ENCODE measurements at regions not wholly inside any gene's neighbourhood (a gene's known extent, or its start where the extent isn't known, plus 50 kb on each side); places are given as distances from the start of the nearest gene placed in this dataset.

DNA sequence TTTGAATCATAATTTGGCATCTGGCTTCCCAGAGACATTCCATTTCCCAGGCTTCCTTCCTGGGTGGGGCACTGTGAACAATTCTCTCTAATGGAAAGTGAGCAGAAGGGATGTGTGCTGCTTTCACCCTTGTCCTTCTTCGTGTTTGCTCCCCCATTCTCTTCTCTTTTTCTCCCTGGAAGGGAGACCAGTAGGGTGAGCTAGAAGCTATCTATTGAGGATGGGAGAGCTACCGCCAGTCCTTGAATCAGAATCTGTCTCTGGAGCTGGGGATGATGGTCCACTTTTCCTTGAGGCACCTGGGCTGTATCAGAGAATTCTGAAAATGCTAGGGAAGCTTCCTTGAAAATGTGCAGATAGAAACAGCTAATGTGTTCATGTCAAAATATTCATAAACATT is 453.9 kb downstream of the WDR72 start:
- Histone ChIP-seq H4K20me1 (ENCODE audit: insufficient read depth) (no peaks in the 10 kb centered on the region), H3K36me3 (ENCODE audit: control insufficient read depth in 1 of 2, insufficient read depth in 2 of 2, low read length in 2 of 2) (no peaks in the 10 kb centered on the region), H2AFZ (ENCODE audit: low read depth, low read length, poor library complexity, severe bottlenecking) (no peak overlapping the region), H3K79me2 (ENCODE audit: insufficient read depth, low read length) (no peaks in the 10 kb centered on the region), H3K9me3 (ENCODE audit: control insufficient read depth in 1 of 2, insufficient read depth in 1 of 2, low read depth in 1 of 2, low read length in 2 of 2) (peaks cover 0 to 3% of the 10 kb centered on the region in 2 experiments; a peak in 2 of 4 replicates), H3K27me3 (ENCODE audit: insufficient read depth, low read length) (no peaks in the 10 kb centered on the region), H3K4me2 (ENCODE audit: low read length) (no peak overlapping the region), H3K27ac (ENCODE audit: low read depth, low read length) (no peak overlapping the region), H3K4me1 (ENCODE audit: control insufficient read depth in 1 of 2, insufficient read depth in 2 of 2, low read length in 2 of 2) (no peaks in the 10 kb centered on the region), H3K4me3 (replicated peaks in 1 of 2; ENCODE audit: low read depth in 1 of 2, low read length in 2 of 2) (no peak overlapping the region), H3K9me2 (ENCODE audit: insufficient read depth) (no peaks in the 10 kb centered on the region), H3K9ac (ENCODE audit: low read length) (no peak overlapping the region)
- ATAC-seq (no peak), DNase-seq (ENCODE audit: low read depth, low spot score) (no peak)
- POLR2A ChIA-PET = no interaction called here
- CTCF ChIA-PET = no interaction called here
- no peak for TF ChIP-seq YY1 (IDR thresholded peaks at IDR 0.05; ENCODE audit: extremely low read depth, insufficient replicate concordance, low read depth, low read length)
- TF ChIP-seq, protein P1, sequence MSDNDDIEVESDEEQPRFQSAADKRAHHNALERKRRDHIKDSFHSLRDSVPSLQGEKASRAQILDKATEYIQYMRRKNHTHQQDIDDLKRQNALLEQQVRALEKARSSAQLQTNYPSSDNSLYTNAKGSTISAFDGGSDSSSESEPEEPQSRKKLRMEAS (IDR thresholded peaks at IDR 0.05) = no peak
- no peak for TF ChIP-seq CBX3 (IDR thresholded peaks at IDR 0.05; ENCODE audit: low read depth)
- no peak for TF ChIP-seq ELF1 (IDR thresholded peaks at IDR 0.05; ENCODE audit: borderline replicate concordance, low read depth)
- TF ChIP-seq EGR1 (IDR thresholded peaks at IDR 0.05; ENCODE audit: low read depth) = no peak
- no peak for TF ChIP-seq EZH2phosphoT487 (IDR thresholded peaks at IDR 0.05; ENCODE audit: borderline replicate concordance)
- no peak for TF ChIP-seq RAD21 (IDR thresholded peaks at IDR 0.05; ENCODE audit: low read depth)
- TF ChIP-seq, protein P2, sequence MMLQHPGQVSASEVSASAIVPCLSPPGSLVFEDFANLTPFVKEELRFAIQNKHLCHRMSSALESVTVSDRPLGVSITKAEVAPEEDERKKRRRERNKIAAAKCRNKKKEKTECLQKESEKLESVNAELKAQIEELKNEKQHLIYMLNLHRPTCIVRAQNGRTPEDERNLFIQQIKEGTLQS (IDR thresholded peaks at IDR 0.05) = no peak
- TF ChIP-seq POLR2AphosphoS5 (IDR thresholded peaks at IDR 0.05; ENCODE audit: low read depth, low read length) = no peak
- no peak for TF ChIP-seq EZH2 (IDR thresholded peaks at IDR 0.05)
- TF ChIP-seq, protein P3, sequence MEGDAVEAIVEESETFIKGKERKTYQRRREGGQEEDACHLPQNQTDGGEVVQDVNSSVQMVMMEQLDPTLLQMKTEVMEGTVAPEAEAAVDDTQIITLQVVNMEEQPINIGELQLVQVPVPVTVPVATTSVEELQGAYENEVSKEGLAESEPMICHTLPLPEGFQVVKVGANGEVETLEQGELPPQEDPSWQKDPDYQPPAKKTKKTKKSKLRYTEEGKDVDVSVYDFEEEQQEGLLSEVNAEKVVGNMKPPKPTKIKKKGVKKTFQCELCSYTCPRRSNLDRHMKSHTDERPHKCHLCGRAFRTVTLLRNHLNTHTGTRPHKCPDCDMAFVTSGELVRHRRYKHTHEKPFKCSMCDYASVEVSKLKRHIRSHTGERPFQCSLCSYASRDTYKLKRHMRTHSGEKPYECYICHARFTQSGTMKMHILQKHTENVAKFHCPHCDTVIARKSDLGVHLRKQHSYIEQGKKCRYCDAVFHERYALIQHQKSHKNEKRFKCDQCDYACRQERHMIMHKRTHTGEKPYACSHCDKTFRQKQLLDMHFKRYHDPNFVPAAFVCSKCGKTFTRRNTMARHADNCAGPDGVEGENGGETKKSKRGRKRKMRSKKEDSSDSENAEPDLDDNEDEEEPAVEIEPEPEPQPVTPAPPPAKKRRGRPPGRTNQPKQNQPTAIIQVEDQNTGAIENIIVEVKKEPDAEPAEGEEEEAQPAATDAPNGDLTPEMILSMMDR (IDR thresholded peaks at IDR 0.05 in 2 of 3, conservative IDR thresholded peaks at IDR 0.05 in 1 of 3; ENCODE audit: borderline replicate concordance in 1 of 3, insufficient read depth in 1 of 3, low read depth in 2 of 3, low read length in 2 of 3) = no peak
- TF ChIP-seq, protein P4, sequence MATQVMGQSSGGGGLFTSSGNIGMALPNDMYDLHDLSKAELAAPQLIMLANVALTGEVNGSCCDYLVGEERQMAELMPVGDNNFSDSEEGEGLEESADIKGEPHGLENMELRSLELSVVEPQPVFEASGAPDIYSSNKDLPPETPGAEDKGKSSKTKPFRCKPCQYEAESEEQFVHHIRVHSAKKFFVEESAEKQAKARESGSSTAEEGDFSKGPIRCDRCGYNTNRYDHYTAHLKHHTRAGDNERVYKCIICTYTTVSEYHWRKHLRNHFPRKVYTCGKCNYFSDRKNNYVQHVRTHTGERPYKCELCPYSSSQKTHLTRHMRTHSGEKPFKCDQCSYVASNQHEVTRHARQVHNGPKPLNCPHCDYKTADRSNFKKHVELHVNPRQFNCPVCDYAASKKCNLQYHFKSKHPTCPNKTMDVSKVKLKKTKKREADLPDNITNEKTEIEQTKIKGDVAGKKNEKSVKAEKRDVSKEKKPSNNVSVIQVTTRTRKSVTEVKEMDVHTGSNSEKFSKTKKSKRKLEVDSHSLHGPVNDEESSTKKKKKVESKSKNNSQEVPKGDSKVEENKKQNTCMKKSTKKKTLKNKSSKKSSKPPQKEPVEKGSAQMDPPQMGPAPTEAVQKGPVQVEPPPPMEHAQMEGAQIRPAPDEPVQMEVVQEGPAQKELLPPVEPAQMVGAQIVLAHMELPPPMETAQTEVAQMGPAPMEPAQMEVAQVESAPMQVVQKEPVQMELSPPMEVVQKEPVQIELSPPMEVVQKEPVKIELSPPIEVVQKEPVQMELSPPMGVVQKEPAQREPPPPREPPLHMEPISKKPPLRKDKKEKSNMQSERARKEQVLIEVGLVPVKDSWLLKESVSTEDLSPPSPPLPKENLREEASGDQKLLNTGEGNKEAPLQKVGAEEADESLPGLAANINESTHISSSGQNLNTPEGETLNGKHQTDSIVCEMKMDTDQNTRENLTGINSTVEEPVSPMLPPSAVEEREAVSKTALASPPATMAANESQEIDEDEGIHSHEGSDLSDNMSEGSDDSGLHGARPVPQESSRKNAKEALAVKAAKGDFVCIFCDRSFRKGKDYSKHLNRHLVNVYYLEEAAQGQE (IDR thresholded peaks at IDR 0.05; ENCODE audit: low read depth) = no peak
- TF ChIP-seq ZFX (IDR thresholded peaks at IDR 0.05) = no peak
- TF ChIP-seq SRF (IDR thresholded peaks at IDR 0.05; ENCODE audit: low read depth) = no peak
- RAD21 ChIA-PET (ENCODE audit: low non-redundant PET in 1 of 2, low total read pairs in 2 of 2, uncharacterized antibody in 2 of 2, unreplicated experiment in 2 of 2) = no interaction called here
- intact Hi-C loops (cut with micrococcal nuclease) = no loop called here
- BruUV-seq (replicated peaks) = no TSS peak
